ENCODE measurements at regions not wholly inside any gene's neighbourhood (a gene's known extent, or its start where the extent isn't known, plus 50 kb on each side); places are given as distances from the start of the nearest gene placed in this dataset.

DNA sequence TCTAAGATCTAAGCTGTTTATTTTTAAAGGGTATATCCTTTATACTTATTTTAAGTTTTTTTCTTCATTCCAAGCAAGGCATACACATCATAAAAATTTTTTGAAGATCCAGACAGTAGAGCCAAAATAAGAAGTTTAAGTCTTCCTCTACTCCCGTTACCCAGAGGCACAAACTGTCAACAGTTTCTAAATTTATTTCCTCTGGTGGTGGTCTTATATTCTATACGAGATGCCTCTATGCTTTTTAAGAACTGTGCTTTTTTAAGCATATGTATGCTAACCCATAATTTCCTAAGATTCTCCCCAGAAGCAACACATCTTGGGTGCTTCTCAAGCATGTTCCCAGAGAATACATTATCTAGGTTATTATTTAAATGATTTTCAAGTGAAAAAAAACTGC is 383.6 kb downstream of the COG6 start:
- TF ChIP-seq SUZ12 (IDR thresholded peaks at IDR 0.05; ENCODE audit: extremely low read depth, insufficient read depth, insufficient read length) (no peak), YY1 (IDR thresholded peaks at IDR 0.05; ENCODE audit: insufficient read depth, insufficient read length) (no peak)
